Epidermal melanocyte (primary cell): ENCODE measurements at regions not wholly inside any gene's neighbourhood (a gene's known extent, or its start where the extent isn't known, plus 50 kb on each side); places are given as distances from the start of the nearest gene placed in this dataset.
"Not testable (repeated sequence)": the region's sequence is repeated elsewhere in the genome, so short reads cannot be mapped to it uniquely, and the experiment has no call there.

Experiments used
- DNase-seq: peaks from one replicate; pipeline ENCODE4 v3.0.0; 2011; ENCODE audit warnings: low spot score; ENCODE audit not compliant: insufficient read length

DNA sequence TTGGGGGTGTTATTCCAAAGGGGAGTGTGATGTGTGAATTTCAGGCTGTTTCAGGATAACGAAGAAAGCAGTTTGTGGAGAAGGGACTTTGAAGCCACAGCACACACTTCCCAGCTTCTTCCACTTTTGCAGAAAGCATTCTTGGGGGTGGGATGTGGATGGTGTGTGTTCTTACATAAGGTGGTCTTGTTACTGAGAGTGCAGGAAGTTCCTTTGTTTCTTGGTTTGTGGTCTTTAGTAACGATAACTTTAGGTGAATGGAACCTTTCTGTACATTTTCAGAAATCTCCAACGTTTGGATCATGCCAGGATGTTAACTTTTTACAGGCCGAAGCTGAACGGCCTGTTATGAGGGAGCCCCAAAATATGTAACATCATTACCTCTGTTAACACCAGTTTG lies 251.8 kb downstream of the KCNRG start:
- no peak for DNase-seq

DNA sequence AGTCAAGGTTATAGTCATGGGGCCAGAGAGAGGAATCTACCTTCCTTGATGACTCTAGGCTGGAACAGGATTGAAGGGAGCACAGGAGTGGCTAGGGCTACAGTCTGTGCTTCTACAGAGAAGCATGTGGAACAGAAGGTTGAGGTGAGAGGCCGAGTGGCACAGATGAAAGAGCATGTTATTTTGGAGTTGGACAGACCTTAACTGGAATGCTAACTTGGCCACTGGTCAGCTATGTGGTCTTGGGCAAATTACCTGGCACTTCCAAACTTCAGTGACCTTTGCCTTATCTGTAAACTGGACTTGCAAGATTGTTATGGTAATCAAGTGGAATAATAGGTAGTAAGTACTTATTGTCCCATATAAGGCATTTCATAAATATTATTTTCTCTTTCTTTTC lies 252.7 kb downstream of the KCNRG start:
- DNase-seq, result no peak

DNA sequence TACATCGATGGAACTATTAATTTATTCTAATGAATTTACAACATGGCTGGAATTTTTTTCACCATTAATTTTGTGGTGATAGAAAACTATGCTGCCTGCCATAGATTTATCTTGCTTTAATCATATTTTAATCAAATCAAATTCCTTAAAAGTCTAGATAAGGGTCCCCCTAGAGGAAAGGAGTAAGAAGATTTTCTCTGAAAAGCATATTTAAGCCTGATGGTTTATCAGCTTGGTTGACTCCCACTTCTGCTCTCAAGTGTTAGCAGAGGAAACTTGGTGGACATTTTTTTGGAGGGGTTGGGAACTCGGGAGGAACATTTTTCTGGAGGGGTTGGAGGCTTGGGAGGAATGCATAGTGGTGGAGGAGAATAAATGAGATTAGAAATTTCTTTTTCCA lies 253.3 kb downstream of the KCNRG start:
- DNase-seq, result no peak

DNA sequence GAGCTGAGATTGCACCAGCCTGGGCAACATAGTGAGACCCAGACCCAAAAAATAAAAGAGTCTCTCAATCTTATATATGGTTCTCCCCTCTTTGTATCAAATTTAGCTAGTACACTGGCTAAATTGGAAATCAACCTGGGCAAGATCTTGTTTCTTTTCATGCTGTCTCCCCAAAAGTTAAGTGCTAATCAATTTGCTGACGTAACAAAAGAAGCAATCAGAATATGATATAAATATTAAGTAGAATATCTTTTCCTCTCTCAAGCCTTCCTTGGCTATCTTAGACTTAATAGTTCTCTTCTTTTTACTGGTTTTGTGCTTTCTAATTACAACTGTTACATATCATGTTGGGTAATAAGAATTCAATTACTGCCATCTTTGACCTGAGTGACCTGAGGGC lies 258.9 kb downstream of the KCNRG start:
- no peak for DNase-seq

DNA sequence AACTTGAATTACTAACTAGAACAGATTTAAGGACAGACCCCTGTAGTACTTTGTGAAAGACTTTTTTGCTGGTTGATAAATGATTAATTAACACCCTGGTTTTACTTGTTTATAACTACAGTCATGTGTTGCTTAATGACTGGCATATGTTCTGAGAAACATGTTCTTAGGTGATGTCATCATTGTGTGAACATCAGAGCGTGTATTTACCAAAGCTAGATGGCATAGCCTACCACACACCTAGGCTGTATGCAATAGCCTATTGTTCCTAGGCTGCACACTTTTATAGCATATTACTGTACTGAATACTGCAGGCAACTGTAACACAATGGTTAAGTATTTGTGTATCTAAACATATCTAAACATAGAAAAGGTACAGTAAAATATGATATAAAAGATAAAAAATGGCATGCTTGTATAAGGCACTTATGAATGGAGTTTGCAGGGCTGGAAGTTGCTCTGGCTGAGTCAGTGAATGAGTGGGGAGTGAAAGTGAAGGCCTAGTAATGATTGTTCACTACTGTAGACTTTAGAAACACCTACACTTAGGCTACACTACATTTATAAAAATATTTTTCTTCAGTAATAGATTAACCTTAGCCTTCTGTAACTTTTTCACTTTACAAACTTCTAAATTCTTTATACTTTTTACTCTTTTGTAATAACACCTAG lies 260.3 kb downstream of the KCNRG start:
- no peak for DNase-seq

DNA sequence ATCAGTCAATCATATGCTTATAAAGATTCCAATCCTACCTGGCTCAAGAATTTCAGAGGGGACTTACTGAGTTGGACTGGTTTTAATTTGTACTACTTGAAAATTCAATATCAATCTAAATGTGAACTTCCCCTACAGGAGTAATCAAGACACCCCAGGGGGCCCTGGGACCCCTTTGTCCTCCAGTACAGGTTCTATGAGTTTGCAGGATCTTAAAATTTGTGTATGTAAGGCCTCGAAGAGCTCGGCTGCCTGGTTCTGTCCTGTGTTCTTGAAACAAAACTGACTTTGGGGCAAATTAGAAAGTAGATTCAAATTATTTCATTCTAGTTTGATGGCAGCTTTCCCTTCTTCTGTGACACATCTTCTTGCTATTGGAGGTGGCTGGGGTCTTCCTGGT lies 261.3 kb downstream of the KCNRG start:
- no peak for DNase-seq

DNA sequence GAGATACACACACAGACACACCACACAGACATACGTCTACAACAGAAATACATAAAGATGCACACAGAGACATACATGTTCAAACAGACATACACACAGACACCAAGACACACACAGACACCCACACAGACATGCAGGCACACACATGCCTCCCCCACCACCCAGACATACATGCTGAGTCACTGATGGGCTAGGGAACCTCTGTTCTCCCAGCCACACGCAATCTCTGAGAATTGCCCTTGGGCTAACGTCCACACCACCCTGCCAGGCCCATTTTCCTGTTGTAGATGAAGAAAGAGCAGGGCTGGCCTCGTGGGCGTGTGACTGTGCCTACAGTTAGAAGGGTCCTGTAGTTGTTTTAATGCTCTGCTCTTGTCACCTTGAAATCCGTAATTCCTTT lies 261.9 kb downstream of the KCNRG start:
- no peak for DNase-seq

DNA sequence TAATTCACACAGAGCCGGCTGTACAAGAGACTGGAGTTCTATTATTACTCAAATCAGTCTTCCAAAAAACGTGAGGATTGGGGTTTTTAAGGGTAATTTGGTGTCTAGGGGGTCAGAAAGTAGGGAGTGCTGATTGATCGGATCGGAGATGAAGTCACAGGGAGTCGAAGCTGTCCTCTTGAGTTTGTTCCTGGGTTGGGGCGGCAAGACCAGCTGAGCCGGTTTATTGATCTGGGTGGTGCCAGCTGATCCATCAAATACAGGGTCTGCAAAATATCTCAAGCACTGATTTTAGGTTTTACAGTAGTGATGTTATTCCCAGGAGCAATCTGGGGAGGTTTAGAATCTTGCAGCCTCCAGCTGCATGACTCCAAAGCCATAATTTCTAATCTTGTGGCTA lies 262.7 kb downstream of the KCNRG start:
- no peak for DNase-seq

DNA sequence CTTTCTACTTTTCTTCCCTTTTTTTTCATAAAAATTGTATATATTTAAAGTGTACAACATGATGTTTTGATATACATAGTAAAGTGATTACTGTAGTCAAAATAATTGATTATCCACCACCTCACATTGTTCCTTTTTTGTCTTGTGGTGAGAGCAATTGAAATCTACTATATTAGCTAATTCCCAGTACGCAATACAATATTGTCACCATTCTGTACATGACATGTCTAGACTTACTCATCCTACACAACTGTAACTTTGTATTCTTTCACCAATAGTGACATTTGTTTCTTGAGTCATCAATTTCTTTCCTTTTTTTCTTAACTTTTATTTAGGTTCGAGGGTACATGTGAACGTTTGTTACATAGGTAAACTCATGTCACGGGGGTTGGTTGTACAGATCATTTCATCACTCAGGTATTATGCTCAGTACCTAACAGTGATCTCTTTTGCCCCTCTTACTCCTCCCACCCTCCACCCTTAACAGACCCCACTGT lies 265.2 kb downstream of the KCNRG start:
- DNase-seq, result no peak

DNA sequence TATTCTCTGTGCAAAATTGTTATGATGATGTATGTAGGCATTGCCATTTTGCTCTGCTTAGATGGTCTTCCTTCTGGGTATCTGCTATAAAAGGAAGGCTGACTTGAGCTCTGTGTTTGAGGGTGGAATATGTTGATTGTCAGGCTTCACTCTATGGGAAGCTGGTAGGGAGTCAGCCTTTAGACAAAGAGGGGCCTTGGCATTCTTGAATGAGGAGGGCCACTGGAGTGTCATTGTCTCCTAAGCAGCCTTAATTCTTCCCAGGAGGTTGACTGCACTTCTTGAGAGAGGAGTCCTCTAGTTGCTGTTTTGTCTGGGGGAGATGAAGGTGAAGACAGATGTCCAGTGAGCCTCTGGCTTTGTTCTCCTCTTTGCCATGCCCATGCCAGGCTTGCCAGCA lies 266.8 kb downstream of the KCNRG start:
- no peak for DNase-seq

DNA sequence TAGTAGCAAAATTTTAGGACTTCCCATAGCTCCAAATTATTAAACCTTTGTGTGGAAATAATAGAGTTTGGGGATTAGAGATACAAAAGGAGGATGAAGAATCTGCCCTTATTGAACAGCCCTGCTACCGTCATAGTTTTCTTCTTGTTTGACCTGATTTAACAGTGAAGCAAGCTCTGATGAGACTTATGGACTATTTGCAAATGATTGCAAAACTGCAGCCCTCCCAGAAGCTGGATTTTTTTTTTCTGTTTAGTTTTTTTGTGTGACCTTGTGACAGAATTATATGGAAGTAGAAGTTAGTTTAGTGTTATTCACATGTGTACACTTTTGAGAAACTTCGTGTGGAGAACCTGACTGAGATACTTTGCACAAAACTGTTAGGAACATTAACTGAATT lies 267.8 kb downstream of the KCNRG start:
- no peak for DNase-seq

DNA sequence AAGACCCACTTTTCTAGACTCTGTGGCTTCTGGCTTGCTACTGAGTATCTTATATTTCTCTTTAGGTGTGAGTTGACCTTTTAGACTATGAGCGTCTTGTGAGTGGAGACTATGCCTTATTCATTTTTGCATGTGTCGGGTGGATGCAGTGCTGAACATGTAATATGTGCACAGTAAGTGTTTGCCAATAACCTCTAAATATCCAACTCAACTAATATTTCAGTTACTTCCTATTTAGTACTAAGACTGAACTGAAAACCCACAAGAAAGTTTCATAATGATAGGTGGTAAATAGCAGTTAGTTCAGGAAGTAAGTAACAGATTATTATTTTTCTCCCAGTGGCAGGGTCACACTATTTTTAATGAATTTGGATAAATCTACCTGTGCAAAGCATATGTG lies 269.3 kb downstream of the KCNRG start:
- DNase-seq, result no peak

DNA sequence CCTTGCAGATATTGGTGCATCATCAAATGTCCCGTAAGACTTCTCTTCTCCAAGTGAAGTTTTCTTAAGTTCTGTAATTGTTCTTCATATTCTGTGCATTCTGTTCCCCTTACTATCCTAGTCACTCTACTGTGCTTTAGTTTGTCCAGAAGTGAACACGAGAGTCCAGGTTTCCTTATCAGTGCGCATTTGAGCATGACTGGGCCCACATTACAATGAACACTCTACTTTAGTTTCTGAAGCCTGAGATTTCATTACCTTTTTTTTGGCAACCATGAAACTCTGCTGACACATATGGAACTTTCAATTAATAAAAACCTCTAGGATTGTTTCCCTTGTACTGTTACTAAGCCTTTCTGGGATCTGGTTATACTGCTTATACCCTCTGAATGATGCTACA lies 270.0 kb downstream of the KCNRG start:
- DNase-seq, result no peak

DNA sequence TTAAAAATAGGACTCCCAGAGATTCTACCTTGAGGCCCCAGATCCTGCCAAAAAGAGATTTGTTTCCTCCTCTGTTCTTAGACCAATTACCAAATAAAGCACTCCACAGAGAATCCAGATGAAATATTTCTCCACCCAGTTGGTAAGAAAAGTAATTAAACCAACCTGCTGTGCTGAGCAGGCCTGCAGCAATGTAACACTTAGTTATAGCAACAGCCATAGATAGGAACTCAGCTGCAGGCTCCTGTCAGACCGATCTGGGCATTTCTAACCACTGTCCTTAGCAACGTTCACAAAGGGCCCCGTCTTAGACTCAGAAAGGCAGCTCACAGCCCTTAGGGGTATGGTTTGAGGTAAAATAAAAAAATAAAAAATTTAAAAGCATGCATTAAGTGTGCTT lies 271.1 kb downstream of the KCNRG start:
- DNase-seq, result no peak

DNA sequence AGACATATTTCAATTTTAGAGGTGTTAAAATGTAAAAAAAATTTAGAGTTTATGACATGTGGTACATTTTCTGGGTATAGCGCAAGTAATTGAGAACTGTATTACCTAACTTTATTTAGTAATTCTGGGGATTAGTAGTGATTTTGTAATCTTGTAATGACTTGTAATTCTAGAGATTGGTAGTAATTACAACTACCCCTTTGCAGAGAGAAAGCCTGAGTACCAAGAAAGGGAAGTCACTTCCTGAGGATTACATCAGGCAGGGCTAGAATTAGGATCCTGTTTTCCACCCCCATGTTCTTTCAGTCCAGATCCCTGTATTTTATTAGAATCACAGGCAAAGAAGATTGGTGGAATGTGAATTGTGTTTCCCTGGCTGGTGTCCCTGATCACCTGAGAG lies 274.9 kb downstream of the KCNRG start:
- no peak for DNase-seq

DNA sequence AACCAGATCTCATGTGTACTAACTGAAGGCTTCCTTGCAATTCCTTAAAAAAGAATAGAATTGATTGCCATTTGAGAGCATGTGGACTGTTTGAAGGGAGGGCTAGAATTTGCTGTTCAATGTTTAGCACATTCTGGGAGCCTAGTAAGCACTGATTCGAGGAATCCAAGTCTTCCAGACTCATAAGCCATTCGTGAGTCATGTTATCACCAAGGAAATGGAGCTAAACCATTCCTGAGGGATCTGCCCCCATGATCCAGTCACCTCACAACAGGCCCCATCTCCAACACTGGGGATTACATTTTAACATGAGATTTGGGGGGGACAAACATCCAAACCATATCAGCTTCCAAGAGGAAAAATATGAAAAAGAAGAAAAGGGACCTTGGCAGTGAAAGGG lies 276.4 kb downstream of the KCNRG start:
- no peak for DNase-seq

DNA sequence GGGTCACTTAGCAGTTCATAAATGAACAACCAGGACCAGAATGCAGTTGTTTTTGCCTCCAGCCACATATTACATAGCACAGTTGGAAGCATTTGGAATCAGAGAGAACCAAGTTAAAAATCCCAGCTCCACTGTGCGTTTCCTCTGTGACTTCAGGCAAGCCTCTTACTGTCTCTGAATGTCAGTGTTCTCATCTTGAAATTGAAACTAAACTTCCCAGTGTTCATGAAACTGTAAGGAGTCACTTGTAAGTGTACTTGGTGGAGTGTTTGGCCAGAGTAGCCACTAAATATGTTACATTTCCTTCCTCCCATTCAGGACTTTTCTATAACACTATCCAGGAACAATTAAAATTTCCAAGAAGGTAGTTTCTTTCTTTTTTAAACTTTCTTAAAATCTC lies 276.8 kb downstream of the KCNRG start:
- no peak for DNase-seq

DNA sequence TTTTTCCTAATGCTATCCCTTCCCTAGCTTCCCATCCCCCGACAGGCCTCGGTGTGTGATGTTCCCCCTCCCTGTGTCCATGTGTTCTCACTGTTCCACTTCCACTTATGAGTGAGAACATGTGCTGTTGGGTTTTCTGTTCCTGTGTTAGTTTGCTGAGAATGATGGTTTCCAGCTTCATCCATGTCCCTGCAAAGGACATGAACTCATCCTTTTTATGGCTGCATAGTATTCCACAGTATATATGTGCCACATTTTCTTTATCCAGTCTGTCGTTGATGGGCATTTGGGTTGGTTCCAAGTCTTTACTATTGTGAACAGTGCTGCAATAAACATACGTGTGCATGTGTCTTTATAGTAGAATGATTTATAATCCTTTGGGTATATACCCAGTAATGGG lies 279.2 kb downstream of the KCNRG start:
- not testable (repeated sequence) for DNase-seq

DNA sequence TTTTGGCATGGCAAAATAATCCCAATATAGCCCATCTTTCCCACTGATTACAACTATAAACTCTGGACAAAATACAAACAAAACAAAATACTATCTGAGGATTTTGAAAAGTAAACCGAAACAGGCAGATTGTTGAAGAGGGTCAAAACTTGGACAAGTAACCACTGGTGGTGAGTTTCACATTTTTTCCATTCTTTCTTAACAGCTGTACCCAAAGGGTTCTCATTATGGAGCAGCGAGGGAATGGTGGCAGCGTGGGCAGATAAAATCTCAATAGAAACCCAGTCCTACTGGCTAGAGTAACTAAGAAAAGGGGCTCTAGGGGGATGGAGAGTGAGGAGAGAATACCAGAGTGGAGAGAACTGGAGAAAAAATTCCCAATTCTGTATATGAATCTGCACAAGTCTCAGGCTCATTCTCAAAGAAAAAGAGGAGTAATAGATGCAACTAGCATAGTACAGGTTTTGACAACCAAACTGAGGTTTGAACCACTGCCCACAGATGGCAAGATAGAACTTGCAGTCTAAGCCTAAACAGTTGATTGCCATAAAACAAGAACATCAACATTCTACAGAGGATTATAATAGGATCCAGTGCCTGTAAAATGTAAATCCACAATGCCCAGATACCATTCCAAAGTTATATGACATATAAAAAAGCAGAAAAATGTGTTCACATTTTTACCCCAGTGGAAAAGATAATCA lies 284.5 kb downstream of the KCNRG start:
- no peak for DNase-seq

DNA sequence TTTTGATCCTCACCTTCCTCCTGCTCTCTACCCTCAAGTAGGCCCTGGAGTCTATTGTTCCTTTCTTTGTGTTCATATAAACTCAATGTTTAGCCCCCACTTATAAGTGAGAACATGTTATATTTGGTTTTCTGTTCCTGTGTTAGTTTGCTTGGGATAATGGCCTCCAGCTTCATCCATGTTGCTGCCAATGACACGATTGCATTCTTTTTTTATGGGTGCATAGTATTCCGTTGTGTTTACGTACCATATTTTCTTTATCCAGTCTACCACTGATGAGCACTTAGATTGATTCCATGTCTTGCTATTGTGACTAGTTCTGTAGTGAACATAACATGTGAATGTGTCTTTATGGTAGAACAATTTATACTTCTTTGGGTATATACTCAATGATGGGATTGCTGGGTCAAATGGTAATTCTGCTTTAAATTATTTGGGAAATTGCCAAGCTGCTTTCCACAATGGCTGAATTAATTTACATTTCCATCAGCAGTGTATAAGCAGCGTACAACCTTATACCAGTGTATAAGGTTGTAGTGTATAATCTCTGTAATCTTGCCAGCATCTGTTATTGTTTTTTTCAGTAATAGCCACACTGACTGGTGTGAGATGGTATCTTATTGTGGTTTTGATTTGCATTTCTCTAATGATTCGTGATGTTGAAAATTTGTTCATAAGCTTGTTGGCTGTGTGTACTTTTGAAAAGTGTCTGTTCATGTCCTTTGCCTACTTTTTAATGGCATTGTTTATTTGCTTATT lies 288.9 kb downstream of the KCNRG start:
- no peak for DNase-seq

DNA sequence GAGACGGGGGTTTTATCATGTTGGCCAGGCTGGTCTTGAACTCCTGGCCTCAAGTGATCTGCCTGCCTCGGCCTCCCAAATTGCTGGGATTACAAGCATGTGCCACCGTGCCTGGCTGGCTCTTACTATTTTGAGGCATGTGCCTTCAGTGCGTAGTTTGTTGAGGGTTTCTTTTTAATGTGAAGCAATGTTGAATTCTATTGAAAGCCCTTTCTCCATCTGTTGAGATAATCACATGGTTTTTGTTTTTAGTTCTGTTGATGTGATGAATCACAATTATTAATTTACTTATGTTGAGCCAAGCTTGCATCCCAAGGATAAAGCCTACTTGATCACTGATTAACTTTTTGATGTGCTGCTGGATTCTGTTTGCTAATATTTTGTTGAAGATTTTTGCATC lies 290.9 kb downstream of the KCNRG start:
- no peak for DNase-seq

DNA sequence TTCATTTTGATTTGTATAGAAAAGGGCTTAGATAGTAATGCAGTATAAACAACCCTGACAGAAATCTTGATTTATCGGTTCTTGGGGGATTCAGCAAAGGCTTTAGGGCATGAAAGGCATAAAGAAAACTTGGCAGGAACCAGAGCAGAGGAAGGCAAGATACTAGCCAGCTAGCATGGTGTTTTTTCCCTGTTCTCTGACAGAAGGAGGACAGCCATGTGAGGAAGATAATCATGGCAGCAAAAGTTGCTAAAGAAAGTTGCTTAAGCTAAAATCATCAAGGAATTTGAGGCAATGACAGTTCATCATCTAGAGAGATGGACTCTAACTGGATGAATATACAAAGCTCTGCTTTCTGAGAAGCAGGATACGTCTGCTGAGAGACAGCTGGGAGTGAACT lies 294.1 kb downstream of the KCNRG start:
- DNase-seq, result no peak
